ENCODE measurements at regions not wholly inside any gene's neighbourhood (a gene's known extent, or its start where the extent isn't known, plus 50 kb on each side); places are given as distances from the start of the nearest gene placed in this dataset.

DNA sequence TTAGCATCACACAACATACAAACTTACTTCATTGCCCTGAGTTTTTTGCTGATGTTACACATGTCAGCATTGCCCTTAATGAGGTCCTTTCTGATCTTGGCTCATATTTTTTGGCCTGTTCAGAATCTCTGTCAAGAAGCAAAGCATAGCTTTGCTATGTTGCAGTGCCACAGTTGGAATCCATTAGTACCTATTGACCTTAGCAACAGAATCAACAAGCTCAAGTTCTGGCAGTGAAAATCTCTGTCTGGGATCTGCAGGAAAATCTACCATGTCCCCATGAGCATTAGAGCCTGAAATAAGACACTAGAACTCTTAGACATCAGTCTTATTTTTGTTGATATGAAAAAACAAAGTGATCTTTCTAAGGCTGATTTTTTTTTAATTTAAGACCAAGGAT lies 105.6 kb upstream of the FHL2 start (continued):
- TF ChIP-seq, protein P1, sequence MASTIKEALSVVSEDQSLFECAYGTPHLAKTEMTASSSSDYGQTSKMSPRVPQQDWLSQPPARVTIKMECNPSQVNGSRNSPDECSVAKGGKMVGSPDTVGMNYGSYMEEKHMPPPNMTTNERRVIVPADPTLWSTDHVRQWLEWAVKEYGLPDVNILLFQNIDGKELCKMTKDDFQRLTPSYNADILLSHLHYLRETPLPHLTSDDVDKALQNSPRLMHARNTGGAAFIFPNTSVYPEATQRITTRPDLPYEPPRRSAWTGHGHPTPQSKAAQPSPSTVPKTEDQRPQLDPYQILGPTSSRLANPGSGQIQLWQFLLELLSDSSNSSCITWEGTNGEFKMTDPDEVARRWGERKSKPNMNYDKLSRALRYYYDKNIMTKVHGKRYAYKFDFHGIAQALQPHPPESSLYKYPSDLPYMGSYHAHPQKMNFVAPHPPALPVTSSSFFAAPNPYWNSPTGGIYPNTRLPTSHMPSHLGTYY (CRISPR knock-in tag; IDR thresholded peaks at IDR 0.05), result no peak
- TF ChIP-seq ZNF317 (CRISPR knock-in tag; IDR thresholded peaks at IDR 0.05; ENCODE audit: borderline replicate concordance, low read depth) (no peak), JUN (CRISPR knock-in tag; IDR thresholded peaks at IDR 0.05) (no peak), MYBL2 (CRISPR knock-in tag; IDR thresholded peaks at IDR 0.05) (no peak), EMX1 (CRISPR knock-in tag; IDR thresholded peaks at IDR 0.05) (no peak), CREB1 (CRISPR knock-in tag; IDR thresholded peaks at IDR 0.05) (no peak), SOX15 (CRISPR knock-in tag; IDR thresholded peaks at IDR 0.05) (no peak)
- TF ChIP-seq, protein P2, sequence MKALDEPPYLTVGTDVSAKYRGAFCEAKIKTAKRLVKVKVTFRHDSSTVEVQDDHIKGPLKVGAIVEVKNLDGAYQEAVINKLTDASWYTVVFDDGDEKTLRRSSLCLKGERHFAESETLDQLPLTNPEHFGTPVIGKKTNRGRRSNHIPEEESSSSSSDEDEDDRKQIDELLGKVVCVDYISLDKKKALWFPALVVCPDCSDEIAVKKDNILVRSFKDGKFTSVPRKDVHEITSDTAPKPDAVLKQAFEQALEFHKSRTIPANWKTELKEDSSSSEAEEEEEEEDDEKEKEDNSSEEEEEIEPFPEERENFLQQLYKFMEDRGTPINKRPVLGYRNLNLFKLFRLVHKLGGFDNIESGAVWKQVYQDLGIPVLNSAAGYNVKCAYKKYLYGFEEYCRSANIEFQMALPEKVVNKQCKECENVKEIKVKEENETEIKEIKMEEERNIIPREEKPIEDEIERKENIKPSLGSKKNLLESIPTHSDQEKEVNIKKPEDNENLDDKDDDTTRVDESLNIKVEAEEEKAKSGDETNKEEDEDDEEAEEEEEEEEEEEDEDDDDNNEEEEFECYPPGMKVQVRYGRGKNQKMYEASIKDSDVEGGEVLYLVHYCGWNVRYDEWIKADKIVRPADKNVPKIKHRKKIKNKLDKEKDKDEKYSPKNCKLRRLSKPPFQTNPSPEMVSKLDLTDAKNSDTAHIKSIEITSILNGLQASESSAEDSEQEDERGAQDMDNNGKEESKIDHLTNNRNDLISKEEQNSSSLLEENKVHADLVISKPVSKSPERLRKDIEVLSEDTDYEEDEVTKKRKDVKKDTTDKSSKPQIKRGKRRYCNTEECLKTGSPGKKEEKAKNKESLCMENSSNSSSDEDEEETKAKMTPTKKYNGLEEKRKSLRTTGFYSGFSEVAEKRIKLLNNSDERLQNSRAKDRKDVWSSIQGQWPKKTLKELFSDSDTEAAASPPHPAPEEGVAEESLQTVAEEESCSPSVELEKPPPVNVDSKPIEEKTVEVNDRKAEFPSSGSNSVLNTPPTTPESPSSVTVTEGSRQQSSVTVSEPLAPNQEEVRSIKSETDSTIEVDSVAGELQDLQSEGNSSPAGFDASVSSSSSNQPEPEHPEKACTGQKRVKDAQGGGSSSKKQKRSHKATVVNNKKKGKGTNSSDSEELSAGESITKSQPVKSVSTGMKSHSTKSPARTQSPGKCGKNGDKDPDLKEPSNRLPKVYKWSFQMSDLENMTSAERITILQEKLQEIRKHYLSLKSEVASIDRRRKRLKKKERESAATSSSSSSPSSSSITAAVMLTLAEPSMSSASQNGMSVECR (CRISPR knock-in tag; IDR thresholded peaks at IDR 0.05; ENCODE audit: borderline replicate concordance), result no peak

DNA sequence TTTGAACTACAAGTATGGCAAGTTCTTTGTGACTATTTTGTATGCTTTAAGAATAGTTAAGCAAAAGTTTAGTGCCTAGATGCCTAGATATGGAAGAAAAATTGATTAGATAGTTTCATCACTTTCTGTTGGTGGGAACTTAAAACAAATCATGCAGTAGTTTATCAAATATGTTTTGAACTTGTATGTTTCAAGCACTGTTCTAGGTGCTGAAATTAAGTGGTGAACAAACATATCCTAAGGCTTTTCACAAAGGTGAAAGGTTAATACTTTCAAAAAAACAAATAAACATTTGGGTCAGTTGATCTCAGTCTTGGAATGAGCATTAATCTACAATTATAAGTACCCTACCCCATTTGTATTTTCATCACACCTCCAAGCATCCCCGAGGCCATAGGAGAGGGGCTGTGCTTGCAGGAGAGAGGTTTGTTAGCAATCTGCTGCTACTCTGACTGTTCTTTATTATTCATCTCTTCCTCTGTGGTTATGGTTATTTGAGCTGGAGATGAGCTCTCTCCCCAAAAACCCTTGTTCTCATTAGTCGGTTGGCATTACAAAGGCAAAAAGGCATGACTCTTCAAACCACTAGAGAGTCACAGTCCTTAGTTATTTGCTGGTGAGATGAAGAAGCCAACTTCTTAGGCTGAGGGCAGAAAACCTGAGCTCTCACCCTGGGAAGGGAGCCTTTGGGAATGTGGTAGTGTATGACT lies 103.9 kb upstream of the FHL2 start:
- DNase-seq (ENCODE audit: low spot score), result no peak
- ChIA-PET POLR2A (no interaction called here), CTCF (no interaction called here)
- peaks cover 12% of the 10 kb centered on the region for H3K4me1 Mint-ChIP-seq
- H3K27ac Mint-ChIP-seq, result no peak overlapping the region
- H3K4me3 Mint-ChIP-seq, result no peak overlapping the region
- H3K9me3 Mint-ChIP-seq, result peaks cover 23% of the 10 kb centered on the region
- peak; percentile 41; the same call in 1 of the 2 replicates for ATAC-seq
- no peaks in the 10 kb centered on the region; the same call in 1 of the 2 replicates for H3K27me3 Mint-ChIP-seq (ENCODE audit: low read depth)
- H3K36me3 Mint-ChIP-seq, result peaks cover 6% of the 10 kb centered on the region
- TF ChIP-seq JAZF1 (CRISPR knock-in tag; IDR thresholded peaks at IDR 0.05) (no peak), ZNF317 (CRISPR knock-in tag; IDR thresholded peaks at IDR 0.05; ENCODE audit: borderline replicate concordance, low read depth) (no peak), ELF4 (CRISPR knock-in tag; IDR thresholded peaks at IDR 0.05; ENCODE audit: low read depth) (no peak), HMGA2 (CRISPR knock-in tag; IDR thresholded peaks at IDR 0.05) (no peak), ZNF138 (CRISPR knock-in tag; conservative IDR thresholded peaks at IDR 0.05) (no peak), RORB (CRISPR knock-in tag; IDR thresholded peaks at IDR 0.05) (no peak), NFE2L1 (CRISPR knock-in tag; IDR thresholded peaks at IDR 0.05) (no peak), ZNF416 (CRISPR knock-in tag; IDR thresholded peaks at IDR 0.05) (no peak)
- TF ChIP-seq, protein P3, sequence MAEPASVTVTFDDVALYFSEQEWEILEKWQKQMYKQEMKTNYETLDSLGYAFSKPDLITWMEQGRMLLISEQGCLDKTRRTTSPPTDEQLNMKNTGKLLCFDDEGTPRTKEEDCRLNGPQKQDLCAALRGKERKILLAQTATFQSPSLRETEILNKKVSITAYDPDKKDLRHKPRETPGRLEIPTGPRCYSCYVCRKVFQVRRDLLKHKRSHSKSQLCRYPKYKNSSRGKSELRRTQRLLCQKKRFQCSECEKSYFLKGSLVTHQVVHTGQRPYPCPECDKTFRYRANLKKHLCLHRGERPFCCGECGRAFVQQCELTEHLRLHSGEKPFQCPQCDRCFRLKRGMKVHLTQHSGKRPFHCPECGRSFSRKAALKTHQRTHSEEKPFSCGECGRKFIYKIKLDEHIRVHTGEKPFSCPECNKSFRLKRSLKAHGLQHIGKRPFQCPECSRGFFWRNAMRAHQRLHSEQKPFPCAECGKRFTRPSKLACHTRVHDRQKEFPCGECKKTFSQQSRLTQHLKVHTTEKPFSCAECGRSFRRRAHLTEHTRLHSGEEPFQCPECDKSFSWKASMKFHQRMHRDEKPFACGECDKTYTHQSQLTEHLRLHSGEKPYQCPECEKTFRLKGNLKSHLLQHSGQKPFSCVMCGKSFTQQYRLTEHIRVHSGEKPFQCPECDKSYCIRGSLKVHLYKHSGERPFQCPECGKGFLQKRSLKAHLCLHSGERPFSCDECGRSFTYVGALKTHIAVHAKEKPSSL (CRISPR knock-in tag; conservative IDR thresholded peaks at IDR 0.05), result no peak
- TF ChIP-seq, protein P4, sequence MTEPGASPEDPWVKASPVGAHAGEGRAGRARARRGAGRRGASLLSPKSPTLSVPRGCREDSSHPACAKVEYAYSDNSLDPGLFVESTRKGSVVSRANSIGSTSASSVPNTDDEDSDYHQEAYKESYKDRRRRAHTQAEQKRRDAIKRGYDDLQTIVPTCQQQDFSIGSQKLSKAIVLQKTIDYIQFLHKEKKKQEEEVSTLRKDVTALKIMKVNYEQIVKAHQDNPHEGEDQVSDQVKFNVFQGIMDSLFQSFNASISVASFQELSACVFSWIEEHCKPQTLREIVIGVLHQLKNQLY (CRISPR knock-in tag; IDR thresholded peaks at IDR 0.05), result no peak
- TF ChIP-seq, protein P5, sequence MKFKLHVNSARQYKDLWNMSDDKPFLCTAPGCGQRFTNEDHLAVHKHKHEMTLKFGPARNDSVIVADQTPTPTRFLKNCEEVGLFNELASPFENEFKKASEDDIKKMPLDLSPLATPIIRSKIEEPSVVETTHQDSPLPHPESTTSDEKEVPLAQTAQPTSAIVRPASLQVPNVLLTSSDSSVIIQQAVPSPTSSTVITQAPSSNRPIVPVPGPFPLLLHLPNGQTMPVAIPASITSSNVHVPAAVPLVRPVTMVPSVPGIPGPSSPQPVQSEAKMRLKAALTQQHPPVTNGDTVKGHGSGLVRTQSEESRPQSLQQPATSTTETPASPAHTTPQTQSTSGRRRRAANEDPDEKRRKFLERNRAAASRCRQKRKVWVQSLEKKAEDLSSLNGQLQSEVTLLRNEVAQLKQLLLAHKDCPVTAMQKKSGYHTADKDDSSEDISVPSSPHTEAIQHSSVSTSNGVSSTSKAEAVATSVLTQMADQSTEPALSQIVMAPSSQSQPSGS (CRISPR knock-in tag; IDR thresholded peaks at IDR 0.05; ENCODE audit: borderline replicate concordance, low read depth), result no peak
- TF ChIP-seq, protein P6, sequence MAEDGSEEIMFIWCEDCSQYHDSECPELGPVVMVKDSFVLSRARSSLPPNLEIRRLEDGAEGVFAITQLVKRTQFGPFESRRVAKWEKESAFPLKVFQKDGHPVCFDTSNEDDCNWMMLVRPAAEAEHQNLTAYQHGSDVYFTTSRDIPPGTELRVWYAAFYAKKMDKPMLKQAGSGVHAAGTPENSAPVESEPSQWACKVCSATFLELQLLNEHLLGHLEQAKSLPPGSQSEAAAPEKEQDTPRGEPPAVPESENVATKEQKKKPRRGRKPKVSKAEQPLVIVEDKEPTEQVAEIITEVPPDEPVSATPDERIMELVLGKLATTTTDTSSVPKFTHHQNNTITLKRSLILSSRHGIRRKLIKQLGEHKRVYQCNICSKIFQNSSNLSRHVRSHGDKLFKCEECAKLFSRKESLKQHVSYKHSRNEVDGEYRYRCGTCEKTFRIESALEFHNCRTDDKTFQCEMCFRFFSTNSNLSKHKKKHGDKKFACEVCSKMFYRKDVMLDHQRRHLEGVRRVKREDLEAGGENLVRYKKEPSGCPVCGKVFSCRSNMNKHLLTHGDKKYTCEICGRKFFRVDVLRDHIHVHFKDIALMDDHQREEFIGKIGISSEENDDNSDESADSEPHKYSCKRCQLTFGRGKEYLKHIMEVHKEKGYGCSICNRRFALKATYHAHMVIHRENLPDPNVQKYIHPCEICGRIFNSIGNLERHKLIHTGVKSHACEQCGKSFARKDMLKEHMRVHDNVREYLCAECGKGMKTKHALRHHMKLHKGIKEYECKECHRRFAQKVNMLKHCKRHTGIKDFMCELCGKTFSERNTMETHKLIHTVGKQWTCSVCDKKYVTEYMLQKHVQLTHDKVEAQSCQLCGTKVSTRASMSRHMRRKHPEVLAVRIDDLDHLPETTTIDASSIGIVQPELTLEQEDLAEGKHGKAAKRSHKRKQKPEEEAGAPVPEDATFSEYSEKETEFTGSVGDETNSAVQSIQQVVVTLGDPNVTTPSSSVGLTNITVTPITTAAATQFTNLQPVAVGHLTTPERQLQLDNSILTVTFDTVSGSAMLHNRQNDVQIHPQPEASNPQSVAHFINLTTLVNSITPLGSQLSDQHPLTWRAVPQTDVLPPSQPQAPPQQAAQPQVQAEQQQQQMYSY (CRISPR knock-in tag; IDR thresholded peaks at IDR 0.05), result no peak
- TF ChIP-seq, protein P1 (CRISPR knock-in tag; IDR thresholded peaks at IDR 0.05), result no peak
- TF ChIP-seq, protein P7, sequence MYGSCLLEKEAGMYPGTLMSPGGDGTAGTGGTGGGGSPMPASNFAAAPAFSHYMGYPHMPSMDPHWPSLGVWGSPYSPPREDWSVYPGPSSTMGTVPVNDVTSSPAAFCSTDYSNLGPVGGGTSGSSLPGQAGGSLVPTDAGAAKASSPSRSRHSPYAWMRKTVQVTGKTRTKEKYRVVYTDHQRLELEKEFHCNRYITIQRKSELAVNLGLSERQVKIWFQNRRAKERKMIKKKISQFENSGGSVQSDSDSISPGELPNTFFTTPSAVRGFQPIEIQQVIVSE (CRISPR knock-in tag; IDR thresholded peaks at IDR 0.05; ENCODE audit: borderline replicate concordance), result no peak

All from WTC11 (cell line).